ENCODE measurements at regions not wholly inside any gene's neighbourhood (a gene's known extent, or its start where the extent isn't known, plus 50 kb on each side); places are given as distances from the start of the nearest gene placed in this dataset.

GRCh38 chr15:85318732-85319076 lies 61.7 kb upstream of the AKAP13 start:
- TF ChIP-seq ZNF572 (CRISPR knock-in tag; IDR thresholded peaks at IDR 0.05) = no peak
- no peak for TF ChIP-seq CTCF (CRISPR knock-in tag; IDR thresholded peaks at IDR 0.05)
- TF ChIP-seq TAF1 (CRISPR knock-in tag; IDR thresholded peaks at IDR 0.05) = no peak
- no peak for TF ChIP-seq TBP (CRISPR knock-in tag; IDR thresholded peaks at IDR 0.05)
- TF ChIP-seq TSC22D2 (CRISPR knock-in tag; IDR thresholded peaks at IDR 0.05; ENCODE audit: borderline replicate concordance) = no peak
- TF ChIP-seq TFAP4 (IDR thresholded peaks at IDR 0.05; ENCODE audit: borderline replicate concordance, low read depth) = no peak
- no peak for TF ChIP-seq SRF (IDR thresholded peaks at IDR 0.05; ENCODE audit: low read depth, low read length)
- no peak for TF ChIP-seq NCOR1 (IDR thresholded peaks at IDR 0.05; ENCODE audit: borderline replicate concordance, low read length)
- no peak for TF ChIP-seq POLR2AphosphoS5 (IDR thresholded peaks at IDR 0.05; ENCODE audit: low read depth, low read length)
- TF ChIP-seq NFYB (CRISPR knock-in tag; IDR thresholded peaks at IDR 0.05) = no peak
- no peak for TF ChIP-seq NR2C2 (CRISPR knock-in tag; IDR thresholded peaks at IDR 0.05; ENCODE audit: borderline replicate concordance)
